ENCODE measurements at regions not wholly inside any gene's neighbourhood (a gene's known extent, or its start where the extent isn't known, plus 50 kb on each side); places are given as distances from the start of the nearest gene placed in this dataset.

DNA sequence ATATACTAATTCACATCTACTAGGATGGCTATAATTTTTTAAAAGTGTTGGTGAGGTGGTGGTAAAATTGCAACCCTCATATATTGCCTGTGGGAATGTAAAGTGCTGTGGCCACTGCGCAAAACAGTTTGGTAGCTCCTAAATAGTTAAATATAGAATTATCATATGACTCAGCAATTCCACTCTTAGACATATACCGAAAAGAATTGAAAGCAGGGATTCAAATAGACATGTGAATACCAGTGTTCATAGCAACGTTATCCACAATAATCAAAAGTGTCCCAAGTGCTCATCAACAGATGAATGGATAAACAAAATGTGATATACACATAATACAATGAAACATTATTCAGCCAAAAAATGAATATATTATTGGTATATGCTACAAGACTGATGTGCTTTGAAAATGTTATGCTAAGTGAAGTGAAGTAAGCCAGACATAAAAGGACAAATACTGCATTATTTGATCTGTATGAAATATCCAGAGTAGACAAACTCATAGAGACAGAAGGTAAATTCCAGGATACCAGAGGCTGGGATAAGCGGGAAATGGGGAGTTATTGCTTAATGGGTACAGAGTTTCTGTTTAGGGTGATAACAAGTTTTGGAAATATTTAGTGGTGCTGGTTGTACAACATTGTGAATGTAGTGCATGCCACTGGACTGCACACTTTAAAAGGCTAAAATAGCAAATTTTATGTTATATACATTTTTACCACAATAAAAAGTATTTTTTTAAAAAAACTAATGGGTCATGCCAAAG is 342.5 kb downstream of the SEC16B start:
- Histone ChIP-seq H3K27me3 (ENCODE audit: insufficient read depth, poor library complexity, severe bottlenecking) (peaks cover 2% of the 10 kb centered on the region), H3K4me3 (replicated peaks; ENCODE audit: insufficient read depth, low read length) (no peak overlapping the region), H3K27ac (replicated peaks) (no peak overlapping the region)
- no peak for DNase-seq (ENCODE audit: low read depth in 1 of 2, low spot score in 1 of 2)
- TF ChIP-seq GABPA (IDR thresholded peaks at IDR 0.05; ENCODE audit: low read depth) = no peak
- no peak for TF ChIP-seq SPI1 (IDR thresholded peaks at IDR 0.05; ENCODE audit: borderline replicate concordance, low read depth)
- TF ChIP-seq, protein P1, sequence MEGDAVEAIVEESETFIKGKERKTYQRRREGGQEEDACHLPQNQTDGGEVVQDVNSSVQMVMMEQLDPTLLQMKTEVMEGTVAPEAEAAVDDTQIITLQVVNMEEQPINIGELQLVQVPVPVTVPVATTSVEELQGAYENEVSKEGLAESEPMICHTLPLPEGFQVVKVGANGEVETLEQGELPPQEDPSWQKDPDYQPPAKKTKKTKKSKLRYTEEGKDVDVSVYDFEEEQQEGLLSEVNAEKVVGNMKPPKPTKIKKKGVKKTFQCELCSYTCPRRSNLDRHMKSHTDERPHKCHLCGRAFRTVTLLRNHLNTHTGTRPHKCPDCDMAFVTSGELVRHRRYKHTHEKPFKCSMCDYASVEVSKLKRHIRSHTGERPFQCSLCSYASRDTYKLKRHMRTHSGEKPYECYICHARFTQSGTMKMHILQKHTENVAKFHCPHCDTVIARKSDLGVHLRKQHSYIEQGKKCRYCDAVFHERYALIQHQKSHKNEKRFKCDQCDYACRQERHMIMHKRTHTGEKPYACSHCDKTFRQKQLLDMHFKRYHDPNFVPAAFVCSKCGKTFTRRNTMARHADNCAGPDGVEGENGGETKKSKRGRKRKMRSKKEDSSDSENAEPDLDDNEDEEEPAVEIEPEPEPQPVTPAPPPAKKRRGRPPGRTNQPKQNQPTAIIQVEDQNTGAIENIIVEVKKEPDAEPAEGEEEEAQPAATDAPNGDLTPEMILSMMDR (IDR thresholded peaks at IDR 0.05; ENCODE audit: insufficient read depth, low read length) = no peak
- no peak for TF ChIP-seq POLR2AphosphoS5 (IDR thresholded peaks at IDR 0.05; ENCODE audit: low read depth)
- TF ChIP-seq, protein P2, sequence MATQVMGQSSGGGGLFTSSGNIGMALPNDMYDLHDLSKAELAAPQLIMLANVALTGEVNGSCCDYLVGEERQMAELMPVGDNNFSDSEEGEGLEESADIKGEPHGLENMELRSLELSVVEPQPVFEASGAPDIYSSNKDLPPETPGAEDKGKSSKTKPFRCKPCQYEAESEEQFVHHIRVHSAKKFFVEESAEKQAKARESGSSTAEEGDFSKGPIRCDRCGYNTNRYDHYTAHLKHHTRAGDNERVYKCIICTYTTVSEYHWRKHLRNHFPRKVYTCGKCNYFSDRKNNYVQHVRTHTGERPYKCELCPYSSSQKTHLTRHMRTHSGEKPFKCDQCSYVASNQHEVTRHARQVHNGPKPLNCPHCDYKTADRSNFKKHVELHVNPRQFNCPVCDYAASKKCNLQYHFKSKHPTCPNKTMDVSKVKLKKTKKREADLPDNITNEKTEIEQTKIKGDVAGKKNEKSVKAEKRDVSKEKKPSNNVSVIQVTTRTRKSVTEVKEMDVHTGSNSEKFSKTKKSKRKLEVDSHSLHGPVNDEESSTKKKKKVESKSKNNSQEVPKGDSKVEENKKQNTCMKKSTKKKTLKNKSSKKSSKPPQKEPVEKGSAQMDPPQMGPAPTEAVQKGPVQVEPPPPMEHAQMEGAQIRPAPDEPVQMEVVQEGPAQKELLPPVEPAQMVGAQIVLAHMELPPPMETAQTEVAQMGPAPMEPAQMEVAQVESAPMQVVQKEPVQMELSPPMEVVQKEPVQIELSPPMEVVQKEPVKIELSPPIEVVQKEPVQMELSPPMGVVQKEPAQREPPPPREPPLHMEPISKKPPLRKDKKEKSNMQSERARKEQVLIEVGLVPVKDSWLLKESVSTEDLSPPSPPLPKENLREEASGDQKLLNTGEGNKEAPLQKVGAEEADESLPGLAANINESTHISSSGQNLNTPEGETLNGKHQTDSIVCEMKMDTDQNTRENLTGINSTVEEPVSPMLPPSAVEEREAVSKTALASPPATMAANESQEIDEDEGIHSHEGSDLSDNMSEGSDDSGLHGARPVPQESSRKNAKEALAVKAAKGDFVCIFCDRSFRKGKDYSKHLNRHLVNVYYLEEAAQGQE (IDR thresholded peaks at IDR 0.05; ENCODE audit: insufficient replicate concordance, low read depth) = no peak

DNA sequence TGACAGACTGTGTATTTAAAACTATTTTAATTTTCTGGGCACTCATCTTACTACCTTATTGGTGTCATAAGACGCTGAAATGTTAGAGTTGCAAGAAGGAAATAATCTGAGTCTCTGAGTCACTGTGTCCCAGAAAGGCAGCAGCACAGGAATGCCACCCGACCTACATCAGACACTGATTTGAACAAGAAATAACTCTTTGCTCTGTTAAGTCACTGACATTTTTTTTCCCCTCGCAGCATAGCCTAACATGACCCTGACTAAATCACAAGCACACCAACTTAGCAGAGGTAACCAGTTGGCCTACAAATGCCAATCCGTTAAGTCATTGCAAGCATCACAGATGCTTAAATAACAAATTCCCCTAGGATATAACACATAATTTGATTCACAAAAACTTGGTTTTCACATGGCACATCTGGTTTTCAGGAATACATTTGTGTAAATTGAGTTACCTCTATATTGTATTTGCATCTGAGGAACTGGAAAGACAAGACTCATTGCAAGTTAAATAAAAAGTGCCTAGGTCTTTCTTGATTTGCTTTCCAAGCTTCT is 349.1 kb downstream of the SEC16B start:
- Histone ChIP-seq H3K4me3 (replicated peaks; ENCODE audit: insufficient read depth, low read length) (no peak overlapping the region), H3K27me3 (ENCODE audit: insufficient read depth, poor library complexity, severe bottlenecking) (peaks cover 4% of the 10 kb centered on the region), H3K27ac (replicated peaks) (no peak overlapping the region)
- DNase-seq (ENCODE audit: low read depth in 1 of 2, low spot score in 1 of 2) = no peak
- no peak for TF ChIP-seq SPI1 (IDR thresholded peaks at IDR 0.05; ENCODE audit: borderline replicate concordance, low read depth)
- TF ChIP-seq, protein P1 (IDR thresholded peaks at IDR 0.05; ENCODE audit: insufficient read depth, low read length) = no peak
- TF ChIP-seq GABPA (IDR thresholded peaks at IDR 0.05; ENCODE audit: low read depth) = no peak
- no peak for TF ChIP-seq POLR2AphosphoS5 (IDR thresholded peaks at IDR 0.05; ENCODE audit: low read depth)
- TF ChIP-seq, protein P2 (IDR thresholded peaks at IDR 0.05; ENCODE audit: insufficient replicate concordance, low read depth) = no peak

DNA sequence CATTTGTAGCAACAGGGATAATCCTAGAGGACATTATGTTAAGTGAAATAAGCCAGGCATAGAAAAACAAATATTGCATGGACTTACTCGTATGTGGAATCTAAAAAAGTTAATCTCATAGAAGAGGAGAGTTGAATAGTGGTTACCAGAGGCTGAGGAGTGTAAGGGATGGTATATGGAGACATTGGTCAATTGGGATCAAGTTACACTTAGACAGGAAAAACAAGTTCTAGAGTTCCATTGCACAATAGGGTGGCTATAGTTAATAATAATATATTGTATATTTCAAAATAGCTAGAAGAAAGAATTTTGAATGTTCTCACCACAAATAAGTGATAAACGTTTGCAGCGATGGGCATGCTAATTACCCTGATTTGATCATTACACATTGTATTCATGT is 354.6 kb downstream of the SEC16B start:
- no peak for DNase-seq (ENCODE audit: low read depth in 1 of 2, low spot score in 1 of 2)
- Histone ChIP-seq H3K27ac (replicated peaks) (no peak overlapping the region), H3K27me3 (ENCODE audit: insufficient read depth, poor library complexity, severe bottlenecking) (no peaks in the 10 kb centered on the region), H3K4me3 (replicated peaks; ENCODE audit: insufficient read depth, low read length) (no peak overlapping the region)
- TF ChIP-seq SPI1 (IDR thresholded peaks at IDR 0.05; ENCODE audit: borderline replicate concordance, low read depth) = no peak
- TF ChIP-seq, protein P1 (IDR thresholded peaks at IDR 0.05; ENCODE audit: insufficient read depth, low read length) = no peak
- TF ChIP-seq POLR2AphosphoS5 (IDR thresholded peaks at IDR 0.05; ENCODE audit: low read depth) = no peak
- TF ChIP-seq, protein P2 (IDR thresholded peaks at IDR 0.05; ENCODE audit: insufficient replicate concordance, low read depth) = no peak
- TF ChIP-seq GABPA (IDR thresholded peaks at IDR 0.05; ENCODE audit: low read depth) = no peak
